Endothelial cell of umbilical vein (primary cell): ENCODE measurements at regions not wholly inside any gene's neighbourhood (a gene's known extent, or its start where the extent isn't known, plus 50 kb on each side); places are given as distances from the start of the nearest gene placed in this dataset.

Experiments
- BruUV-seq: library from RNA; stranded (reverse); fragments of 400-500 nt; replicated peaks from 2 replicates; lab custom pipeline; 2021; lab: Mats Ljungman, UMichigan
- CTCF ChIA-PET: fragments of 300-600, 350-600 bp; sonication (Branson Sonifier 250); formaldehyde crosslinking; loops from one replicate; lab custom pipeline; 2021; ENCODE audit warnings: antibody characterized with exemption, inconsistent platforms; lab: Charles Lee
- POLR2A ChIA-PET: fragments of 300-600, 350-600 bp; sonication (Branson Sonifier 250); formaldehyde crosslinking; loops from one replicate; lab custom pipeline; 2021; ENCODE audit warnings: antibody characterized with exemption, inconsistent platforms; lab: Charles Lee
- DNase-seq: peaks from one replicate; pipeline ENCODE4 v3.0.0-alpha.2; 2011; ENCODE audit warnings: low read depth, low spot score
- FAIRE-seq: peaks from 2 replicates; lab custom pipeline; 2011; peaks lifted over from hg19 to GRCh38; lab: Jason Lieb, UNC
- H2AFZ ChIP-seq: 2 replicates; pipeline ENCODE4 v1.6.0; 2012; ENCODE audit warnings: low read depth, low read length, control low read depth, inconsistent platforms
- H3K27ac ChIP-seq: 2 replicates; pipeline ENCODE4 v1.5.1; 2011; ENCODE audit warnings: low read depth, mild to moderate bottlenecking, control low read depth, low read length, moderate library complexity; ENCODE audit not compliant: insufficient read depth
- H3K27me3 ChIP-seq, 2 experiments: 2 replicates each; pipeline versions ENCODE4 v1.6.0 to v1.6.1; 2011; ENCODE audit warnings: low read length in 2 of 2, mixed read lengths in 1 of 2; ENCODE audit not compliant: control insufficient read depth in 2 of 2, insufficient read depth in 2 of 2
- H3K36me3 ChIP-seq, 2 experiments: 2 replicates in 1 of 2; 3 replicates in 1 of 2; pipeline ENCODE4 v1.5.1; 2011; ENCODE audit warnings: low read length in 2 of 2, mild to moderate bottlenecking in 1 of 2, moderate library complexity in 1 of 2; ENCODE audit not compliant: control insufficient read depth in 2 of 2, insufficient read depth in 2 of 2; ENCODE audit errors: extremely low read depth in 1 of 2
- H3K4me1 ChIP-seq: 3 replicates; pipeline ENCODE4 v1.5.1; 2011; ENCODE audit warnings: mild to moderate bottlenecking, low read length; ENCODE audit not compliant: control insufficient read depth, insufficient read depth; ENCODE audit errors: extremely low read depth
- H3K4me2 ChIP-seq: 2 replicates; pipeline ENCODE4 v1.6.1; 2011; ENCODE audit warnings: low read length, control low read depth, mixed read lengths; ENCODE audit not compliant: insufficient read depth
- H3K4me3 ChIP-seq, 3 experiments: fragments of 200-600 bp in 1 of 3; sonication (generic), shearing (Covaris generic) in 1 of 3; replicated peaks in 1 of 3; 2 replicates each; pipeline ENCODE4 v1.5.1; 2011 to 2016; ENCODE audit warnings: control low read depth in 3 of 3, low read length in 3 of 3, mild to moderate bottlenecking in 2 of 3, inconsistent platforms in 1 of 3, low read depth in 1 of 3, moderate library complexity in 1 of 3; ENCODE audit not compliant: insufficient read depth in 1 of 3
- H3K79me2 ChIP-seq: 2 replicates; pipeline ENCODE4 v1.6.0; 2012; ENCODE audit warnings: low read length, inconsistent platforms; ENCODE audit not compliant: control insufficient read depth, insufficient read depth
- H3K9ac ChIP-seq: replicated peaks from 2 replicates; pipeline ENCODE3; 2011; ENCODE audit warnings: low read length, control low read depth; ENCODE audit not compliant: insufficient read depth; ENCODE audit errors: extremely low read depth
- H3K9me1 ChIP-seq: replicated peaks from 3 replicates; pipeline ENCODE4 v1.6.0; 2011; ENCODE audit warnings: mild to moderate bottlenecking, low read length; ENCODE audit not compliant: control insufficient read depth, insufficient read depth; ENCODE audit errors: extremely low read depth
- H3K9me3 ChIP-seq: replicated peaks from 2 replicates; pipeline ENCODE4 v1.5.1; 2012; ENCODE audit warnings: low read length, inconsistent platforms; ENCODE audit not compliant: control insufficient read depth, insufficient read depth
- H4K20me1 ChIP-seq: replicated peaks from 2 replicates; pipeline ENCODE3; 2011; ENCODE audit warnings: mild to moderate bottlenecking, low read length; ENCODE audit not compliant: control insufficient read depth, insufficient read depth; ENCODE audit errors: extremely low read depth
- EZH2 ChIP-seq: IDR thresholded peaks from 2 replicates; pipeline ENCODE4 v1.6.1; 2012; ENCODE audit warnings: borderline replicate concordance, low read depth, mild to moderate bottlenecking, moderate library complexity, low read length, inconsistent platforms; ENCODE audit not compliant: severe bottlenecking
- FOS ChIP-seq: IDR thresholded peaks from 2 replicates; pipeline ENCODE4 v1.6.1; 2011; ENCODE audit warnings: mild to moderate bottlenecking, low read length, moderate library complexity, borderline replicate concordance; ENCODE audit not compliant: insufficient read depth
- GATA2 ChIP-seq: IDR thresholded peaks from 2 replicates; pipeline ENCODE4 v1.7.0; 2011; ENCODE audit warnings: low read depth, mild to moderate bottlenecking, moderate library complexity, mixed read lengths, low read length; ENCODE audit not compliant: insufficient read length, insufficient read depth
- JUN ChIP-seq: IDR thresholded peaks from 2 replicates; pipeline ENCODE4 v1.6.1; 2011; ENCODE audit warnings: borderline replicate concordance, low read depth; ENCODE audit not compliant: insufficient read length, insufficient read depth
- MYC ChIP-seq: IDR thresholded peaks from one replicate; pipeline ENCODE4 v1.6.1; 2011; ENCODE audit warnings: mild to moderate bottlenecking, low read depth, low read length
- POLR2A ChIP-seq: IDR thresholded peaks from 2 replicates; pipeline ENCODE4 v1.6.1; 2012; ENCODE audit warnings: low read depth, mild to moderate bottlenecking, control low read depth, low read length
- POLR2AphosphoS5 ChIP-seq: IDR thresholded peaks from 2 replicates; pipeline ENCODE4 v1.6.1; 2012; ENCODE audit warnings: low read depth, mild to moderate bottlenecking, control low read depth, low read length, moderate library complexity; ENCODE audit not compliant: insufficient read depth
- dilution Hi-C: fragments of 300-500 bp; cut with MboI; formaldehyde crosslinking; loops from one replicate; pipeline ENCODE4 v1.15.0; 2019; ENCODE audit warnings: low sequenced_read_pairs; ENCODE audit not compliant: extremely low pct_ligation_motif_present
- intact Hi-C: fragments of 100-400 bp; cut with micrococcal nuclease; formaldehyde crosslinking; loops from one replicate; pipeline ENCODE4 v1.10.0; 2022
- TF ChIP-seq, protein P1 (sequence below): IDR thresholded peaks from 2 replicates; pipeline ENCODE4 v1.6.1; 2011; ENCODE audit not compliant: insufficient read depth, insufficient read length
- TF ChIP-seq, protein P2 (sequence below), 2 donors: IDR thresholded peaks; 1 replicate in 1 of 2; 2 replicates in 1 of 2; pipeline ENCODE4 v1.5.1; 2011; ENCODE audit warnings: low read length in 2 of 2, mild to moderate bottlenecking in 2 of 2, moderate library complexity in 2 of 2, control low read depth in 1 of 2, inconsistent platforms in 1 of 2, low read depth in 1 of 2; ENCODE audit not compliant: insufficient read depth in 1 of 2; ENCODE audit errors: extremely low read depth in 1 of 2

DNA sequence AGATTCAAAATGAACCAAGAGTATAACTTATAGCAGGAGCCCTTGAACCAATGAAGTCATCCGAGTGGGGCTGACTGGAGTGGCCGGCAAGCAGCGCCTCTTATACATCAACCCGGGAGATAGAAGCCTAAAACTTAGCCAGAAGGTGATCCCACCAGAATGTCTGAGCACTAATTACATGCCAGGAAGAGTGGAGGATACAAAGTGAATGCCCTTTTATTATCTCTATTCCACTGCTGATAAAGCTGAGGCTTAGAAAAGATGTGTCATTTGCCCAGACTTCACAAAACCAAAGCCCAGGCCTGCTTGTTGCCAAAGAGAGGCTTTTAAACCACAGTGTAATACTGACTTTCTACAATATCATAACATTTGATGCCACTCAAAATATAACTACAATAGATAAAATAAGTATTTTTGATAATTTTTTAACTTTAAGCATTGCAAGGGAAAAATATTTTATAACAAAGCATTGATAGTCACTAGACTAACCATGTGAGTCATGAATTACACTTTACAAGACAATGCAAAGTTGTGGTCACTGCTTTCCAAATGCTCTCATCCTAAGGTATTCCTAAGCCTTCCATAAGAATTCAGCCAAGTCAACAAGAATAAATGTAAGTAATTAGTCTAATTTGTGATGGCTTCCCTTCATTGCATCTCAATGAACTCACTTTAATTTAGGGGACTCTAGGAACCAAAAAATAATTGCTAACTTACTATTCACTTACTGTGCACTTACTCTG lies 58.6 kb upstream of the ARID5B start:
- Histone ChIP-seq H3K4me1 (peaks cover 5% of the 10 kb centered on the region), H3K9me3 (no peaks in the 10 kb centered on the region), H3K27me3 (no peaks in the 10 kb centered on the region), H3K79me2 (no peaks in the 10 kb centered on the region), H3K36me3 (no peaks in the 10 kb centered on the region), H3K27ac (no peak overlapping the region), H3K9me1 (no peaks in the 10 kb centered on the region), H2AFZ (no peak overlapping the region), H3K4me3 (no peak overlapping the region), H4K20me1 (no peaks in the 10 kb centered on the region), H3K9ac (no peak overlapping the region), H3K4me2 (no peak overlapping the region)
- no peak for FAIRE-seq
- CTCF ChIA-PET = interaction anchor here (1.3 to 1.5 kb wide), 2 partner anchors 21 to 92 kb away, joined by 3 read pairs; no protein-coding TSS in a partner anchor
- POLR2A ChIA-PET = no interaction called here
- no peak for DNase-seq
- no TSS peak for BruUV-seq
- TF ChIP-seq, protein P1, sequence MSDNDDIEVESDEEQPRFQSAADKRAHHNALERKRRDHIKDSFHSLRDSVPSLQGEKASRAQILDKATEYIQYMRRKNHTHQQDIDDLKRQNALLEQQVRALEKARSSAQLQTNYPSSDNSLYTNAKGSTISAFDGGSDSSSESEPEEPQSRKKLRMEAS = no peak
- TF ChIP-seq, protein P2, sequence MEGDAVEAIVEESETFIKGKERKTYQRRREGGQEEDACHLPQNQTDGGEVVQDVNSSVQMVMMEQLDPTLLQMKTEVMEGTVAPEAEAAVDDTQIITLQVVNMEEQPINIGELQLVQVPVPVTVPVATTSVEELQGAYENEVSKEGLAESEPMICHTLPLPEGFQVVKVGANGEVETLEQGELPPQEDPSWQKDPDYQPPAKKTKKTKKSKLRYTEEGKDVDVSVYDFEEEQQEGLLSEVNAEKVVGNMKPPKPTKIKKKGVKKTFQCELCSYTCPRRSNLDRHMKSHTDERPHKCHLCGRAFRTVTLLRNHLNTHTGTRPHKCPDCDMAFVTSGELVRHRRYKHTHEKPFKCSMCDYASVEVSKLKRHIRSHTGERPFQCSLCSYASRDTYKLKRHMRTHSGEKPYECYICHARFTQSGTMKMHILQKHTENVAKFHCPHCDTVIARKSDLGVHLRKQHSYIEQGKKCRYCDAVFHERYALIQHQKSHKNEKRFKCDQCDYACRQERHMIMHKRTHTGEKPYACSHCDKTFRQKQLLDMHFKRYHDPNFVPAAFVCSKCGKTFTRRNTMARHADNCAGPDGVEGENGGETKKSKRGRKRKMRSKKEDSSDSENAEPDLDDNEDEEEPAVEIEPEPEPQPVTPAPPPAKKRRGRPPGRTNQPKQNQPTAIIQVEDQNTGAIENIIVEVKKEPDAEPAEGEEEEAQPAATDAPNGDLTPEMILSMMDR (IDR thresholded peaks at IDR 0.05; ENCODE audit: extremely low read depth in 1 of 2, insufficient read depth in 1 of 2, low read depth in 1 of 2, low read length in 2 of 2) = no peak
- no peak for TF ChIP-seq POLR2AphosphoS5
- no peak for TF ChIP-seq POLR2A
- no peak for TF ChIP-seq FOS
- TF ChIP-seq EZH2 = no peak
- TF ChIP-seq GATA2 = no peak
- TF ChIP-seq MYC = no peak
- TF ChIP-seq JUN = no peak
- intact Hi-C loops (no loop called here), dilution Hi-C loops (no loop called here)
